ENCODE measurements at regions not wholly inside any gene's neighbourhood (a gene's known extent, or its start where the extent isn't known, plus 50 kb on each side); places are given as distances from the start of the nearest gene placed in this dataset.

DNA sequence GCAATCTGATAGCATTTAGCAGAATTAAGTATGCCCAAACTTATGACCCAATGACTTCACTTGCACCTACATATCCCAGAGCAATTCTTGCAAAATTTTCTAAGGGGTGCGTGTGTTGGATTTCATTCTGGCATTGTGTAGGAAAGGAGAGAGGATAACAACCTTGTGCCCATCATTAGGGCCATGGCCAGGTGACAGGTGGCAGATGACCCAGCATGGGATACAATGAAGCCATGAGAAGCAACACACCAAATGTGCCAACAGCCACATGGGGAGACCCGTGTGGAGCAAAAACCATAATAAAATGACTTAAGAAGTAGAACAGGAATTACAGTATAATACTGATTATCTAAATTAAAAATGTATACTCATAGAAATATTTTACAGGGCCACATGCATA lies 166.9 kb upstream of the EPB41L3 start:
- Histone ChIP-seq H3K27me3 (ENCODE audit: control insufficient read depth, extremely low read depth, insufficient read depth, low read length) (no peaks in the 10 kb centered on the region), H2AFZ (ENCODE audit: control insufficient read depth, low read length) (no peak overlapping the region), H3K9me1 (ENCODE audit: control insufficient read depth, extremely low read depth, insufficient read depth, low read length) (no peaks in the 10 kb centered on the region), H3K4me1 (ENCODE audit: control insufficient read depth, extremely low read depth, insufficient read depth, low read length) (no peaks in the 10 kb centered on the region), H3K36me3 (ENCODE audit: control insufficient read depth in 2 of 2, extremely low read depth in 1 of 2, insufficient read depth in 2 of 2, low read length in 2 of 2) (no peaks in the 10 kb centered on the region), H3K79me2 (ENCODE audit: control insufficient read depth, insufficient read depth, low read length) (no peaks in the 10 kb centered on the region), H4K20me1 (ENCODE audit: control insufficient read depth, extremely low read depth, insufficient read depth, low read length) (no peaks in the 10 kb centered on the region), H3K4me2 (ENCODE audit: control insufficient read depth, extremely low read depth, insufficient read depth, low read depth, low read length) (no peak overlapping the region), H3K27ac (ENCODE audit: control insufficient read depth, insufficient read depth, low read length) (no peak overlapping the region), H3K4me3 (ENCODE audit: control insufficient read depth in 2 of 3, extremely low read depth in 1 of 3, insufficient read depth in 2 of 3, low read depth in 1 of 3, low read length in 3 of 3) (no peak overlapping the region), H3K9me3 (ENCODE audit: control insufficient read depth, low read depth, low read length) (no peaks in the 10 kb centered on the region), H3K9ac (ENCODE audit: control insufficient read depth, extremely low read depth, insufficient read depth, low read length) (no peak overlapping the region)
- dilution Hi-C loops (cut with MboI; ENCODE audit: extremely low pct_ligation_motif_present, low sequenced_read_pairs), result no loop called here
- FAIRE-seq, result no peak
- no peak for DNase-seq (ENCODE audit: low read depth, low spot score)
- no peak for TF ChIP-seq EZH2 (IDR thresholded peaks at IDR 0.05; ENCODE audit: low read length)
- TF ChIP-seq, protein P1, sequence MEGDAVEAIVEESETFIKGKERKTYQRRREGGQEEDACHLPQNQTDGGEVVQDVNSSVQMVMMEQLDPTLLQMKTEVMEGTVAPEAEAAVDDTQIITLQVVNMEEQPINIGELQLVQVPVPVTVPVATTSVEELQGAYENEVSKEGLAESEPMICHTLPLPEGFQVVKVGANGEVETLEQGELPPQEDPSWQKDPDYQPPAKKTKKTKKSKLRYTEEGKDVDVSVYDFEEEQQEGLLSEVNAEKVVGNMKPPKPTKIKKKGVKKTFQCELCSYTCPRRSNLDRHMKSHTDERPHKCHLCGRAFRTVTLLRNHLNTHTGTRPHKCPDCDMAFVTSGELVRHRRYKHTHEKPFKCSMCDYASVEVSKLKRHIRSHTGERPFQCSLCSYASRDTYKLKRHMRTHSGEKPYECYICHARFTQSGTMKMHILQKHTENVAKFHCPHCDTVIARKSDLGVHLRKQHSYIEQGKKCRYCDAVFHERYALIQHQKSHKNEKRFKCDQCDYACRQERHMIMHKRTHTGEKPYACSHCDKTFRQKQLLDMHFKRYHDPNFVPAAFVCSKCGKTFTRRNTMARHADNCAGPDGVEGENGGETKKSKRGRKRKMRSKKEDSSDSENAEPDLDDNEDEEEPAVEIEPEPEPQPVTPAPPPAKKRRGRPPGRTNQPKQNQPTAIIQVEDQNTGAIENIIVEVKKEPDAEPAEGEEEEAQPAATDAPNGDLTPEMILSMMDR (optimal IDR thresholded peaks at IDR 0.05 in 1 of 3, IDR thresholded peaks at IDR 0.05 in 1 of 3, conservative IDR thresholded peaks at IDR 0.05 in 1 of 3; ENCODE audit: extremely low read depth in 1 of 3, insufficient read depth in 2 of 3, low read length in 3 of 3), result no peak

DNA sequence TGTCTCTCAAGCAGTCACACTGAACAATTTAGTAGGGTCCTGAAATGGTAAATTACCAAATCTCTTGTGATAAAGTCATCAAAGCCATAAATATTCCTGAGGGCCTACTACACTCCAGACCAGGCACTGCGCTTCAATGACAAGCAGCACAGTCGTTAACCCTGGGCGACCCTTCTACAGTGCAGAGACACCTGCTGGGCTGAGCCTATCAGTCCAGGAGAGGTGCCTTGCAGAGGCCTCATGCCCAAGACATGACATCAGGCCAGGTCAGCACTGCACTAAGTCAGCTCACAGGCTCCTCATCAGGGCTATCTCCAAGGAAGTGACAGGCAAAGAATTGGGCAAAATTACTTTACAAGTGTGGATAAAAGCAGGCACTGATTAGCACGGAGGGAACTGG lies 166.4 kb upstream of the EPB41L3 start:
- H3K27me3 ChIP-seq (ENCODE audit: control insufficient read depth, extremely low read depth, insufficient read depth, low read length), result no peaks in the 10 kb centered on the region
- no peak overlapping the region for H3K4me2 ChIP-seq (ENCODE audit: control insufficient read depth, extremely low read depth, insufficient read depth, low read depth, low read length)
- no peak for DNase-seq (ENCODE audit: low read depth, low spot score)
- H2AFZ ChIP-seq (ENCODE audit: control insufficient read depth, low read length), result no peak overlapping the region
- H3K4me3 ChIP-seq (ENCODE audit: control insufficient read depth in 2 of 3, extremely low read depth in 1 of 3, insufficient read depth in 2 of 3, low read depth in 1 of 3, low read length in 3 of 3), result no peak overlapping the region
- no peaks in the 10 kb centered on the region for H3K9me1 ChIP-seq (ENCODE audit: control insufficient read depth, extremely low read depth, insufficient read depth, low read length)
- H3K27ac ChIP-seq (ENCODE audit: control insufficient read depth, insufficient read depth, low read length), result no peak overlapping the region
- no peaks in the 10 kb centered on the region for H3K79me2 ChIP-seq (ENCODE audit: control insufficient read depth, insufficient read depth, low read length)
- no peaks in the 10 kb centered on the region for H3K9me3 ChIP-seq (ENCODE audit: control insufficient read depth, low read depth, low read length)
- H4K20me1 ChIP-seq (ENCODE audit: control insufficient read depth, extremely low read depth, insufficient read depth, low read length), result no peaks in the 10 kb centered on the region
- TF ChIP-seq, protein P1 (optimal IDR thresholded peaks at IDR 0.05 in 1 of 3, IDR thresholded peaks at IDR 0.05 in 1 of 3, conservative IDR thresholded peaks at IDR 0.05 in 1 of 3; ENCODE audit: extremely low read depth in 1 of 3, insufficient read depth in 2 of 3, low read length in 3 of 3), result no peak
- no peak for TF ChIP-seq EZH2 (IDR thresholded peaks at IDR 0.05; ENCODE audit: low read length)
- H3K9ac ChIP-seq (ENCODE audit: control insufficient read depth, extremely low read depth, insufficient read depth, low read length), result no peak overlapping the region
- dilution Hi-C loops (cut with MboI; ENCODE audit: extremely low pct_ligation_motif_present, low sequenced_read_pairs), result no loop called here
- FAIRE-seq, result no peak
- no peaks in the 10 kb centered on the region for H3K4me1 ChIP-seq (ENCODE audit: control insufficient read depth, extremely low read depth, insufficient read depth, low read length)
- no peaks in the 10 kb centered on the region for H3K36me3 ChIP-seq (ENCODE audit: control insufficient read depth in 2 of 2, extremely low read depth in 1 of 2, insufficient read depth in 2 of 2, low read length in 2 of 2)

Measured in keratinocyte (primary cell).